ENCODE measurements at regions not wholly inside any gene's neighbourhood (a gene's known extent, or its start where the extent isn't known, plus 50 kb on each side); places are given as distances from the start of the nearest gene placed in this dataset.
"Not testable (repeated sequence)": the region's sequence is repeated elsewhere in the genome, so short reads cannot be mapped to it uniquely, and the experiment has no call there.

- no peak for DNase-seq
Measured at GRCh38 chr3:56954125-56954524, 106.3 kb upstream of the SPATA12 start.

DNA sequence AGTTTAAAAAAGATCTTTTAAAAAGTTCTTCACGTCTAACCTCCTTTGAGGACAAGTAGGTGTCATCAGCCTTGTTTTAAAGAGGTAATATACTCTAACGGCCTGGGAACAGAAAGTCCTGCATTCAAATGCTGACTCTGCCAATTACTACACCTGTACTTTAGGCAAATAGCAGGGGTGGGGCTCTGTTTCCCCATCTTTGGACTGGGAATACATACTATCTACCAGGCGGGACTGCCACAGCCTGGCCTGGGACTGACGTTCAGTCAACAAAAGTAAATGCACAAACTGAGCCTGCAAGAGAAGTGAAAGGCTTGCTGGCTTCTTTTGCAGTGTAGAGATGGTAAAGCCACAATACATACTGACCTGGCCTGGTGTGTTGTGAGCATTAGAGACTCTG is 107.6 kb upstream of the SPATA12 start:
- no peak for DNase-seq

DNA sequence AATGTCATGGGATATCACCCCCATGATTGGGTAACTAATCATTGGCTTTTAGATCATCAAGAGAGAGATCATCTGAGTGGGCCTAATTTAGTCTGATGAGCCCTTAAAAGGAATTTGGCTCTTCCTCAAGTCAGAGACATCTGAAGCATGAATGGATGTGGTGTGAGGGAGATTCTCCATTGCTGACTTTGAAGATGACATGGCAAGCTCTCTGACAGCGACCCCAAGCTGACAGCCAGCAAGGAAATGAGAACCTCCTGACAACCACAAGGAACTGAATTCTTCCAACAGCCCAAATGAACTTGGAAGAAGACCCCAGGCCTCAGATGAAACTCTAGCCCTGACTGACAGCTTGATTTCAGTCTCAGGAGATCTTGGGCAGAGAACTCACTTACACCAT is 108.4 kb upstream of the SPATA12 start:
- no peak for DNase-seq

DNA sequence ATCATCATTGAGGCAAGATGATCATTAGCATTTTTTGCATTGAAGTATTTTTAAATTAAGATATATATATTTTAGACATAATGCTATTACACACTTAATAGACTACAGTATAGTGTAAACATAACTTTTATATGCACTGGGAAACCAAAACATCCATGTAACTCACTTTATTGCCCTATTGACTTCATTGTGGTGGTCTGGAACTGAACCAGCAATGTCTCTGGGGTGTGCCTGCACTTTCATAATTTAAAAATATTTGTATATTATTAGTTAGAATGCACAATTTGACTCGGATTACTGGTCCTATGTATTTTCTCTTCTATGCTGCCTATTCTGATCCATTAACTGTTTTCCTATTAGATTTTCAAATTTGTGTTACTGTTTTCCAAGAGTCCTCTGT is 109.1 kb upstream of the SPATA12 start:
- no peak for DNase-seq

DNA sequence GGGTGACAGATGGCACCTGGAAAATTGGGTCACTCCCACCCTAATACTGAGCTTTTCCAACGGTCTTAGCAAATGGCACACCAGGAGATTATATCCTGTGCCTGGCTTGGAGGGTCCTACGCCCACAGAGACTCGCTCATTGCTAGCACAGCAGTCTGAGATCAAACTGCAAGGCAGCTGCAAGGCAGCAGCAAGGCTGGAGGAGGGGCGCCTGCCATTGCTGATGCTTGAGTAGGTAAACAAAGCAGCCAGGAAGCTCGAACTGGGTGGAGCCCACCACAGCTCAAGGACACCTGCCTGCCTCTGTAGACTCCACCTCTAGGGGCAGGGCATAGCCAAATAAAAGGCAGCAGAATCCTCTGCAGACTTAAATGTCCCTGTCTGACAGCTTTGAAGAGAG is 115.1 kb upstream of the SPATA12 start:
- DNase-seq, result not testable (repeated sequence)

- DNase-seq, result no peak
Measured at GRCh38 chr3:56942523-56942922, 117.9 kb upstream of the SPATA12 start.

DNA sequence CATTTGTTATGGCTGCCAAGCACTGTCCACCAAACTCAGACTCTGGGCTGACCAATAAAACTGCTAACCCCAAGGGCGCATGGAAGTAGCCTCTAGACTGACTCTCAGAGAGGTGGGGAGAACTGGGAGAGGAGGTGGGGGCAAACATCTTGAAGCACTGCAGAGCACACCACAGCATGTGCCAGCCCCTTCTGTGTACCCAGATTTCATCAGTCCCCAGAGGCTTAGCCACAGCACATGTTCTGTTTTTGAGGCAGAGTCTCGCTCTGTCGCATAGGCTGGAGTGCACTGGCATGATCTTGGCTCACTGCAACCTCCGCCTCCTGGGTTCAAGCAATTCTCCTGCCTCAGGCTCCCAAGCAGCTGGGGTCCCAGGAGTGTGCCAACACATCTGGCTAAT is 119.5 kb upstream of the SPATA12 start:
- DNase-seq, result no peak

GRCh38 chr3:56940321-56940720 is 120.1 kb upstream of the SPATA12 start:
- DNase-seq, result no peak

- DNase-seq, result no peak
Measured at GRCh38 chr3:56939834-56940233, 120.6 kb upstream of the SPATA12 start.

GRCh38 chr3:56938530-56938929 is 121.9 kb upstream of the SPATA12 start:
- DNase-seq, result no peak

- DNase-seq, result no peak
Measured at GRCh38 chr3:56937580-56937979, 122.9 kb upstream of the SPATA12 start.

- DNase-seq, result no peak
Measured at GRCh38 chr3:56935811-56936210, 124.7 kb upstream of the SPATA12 start.

DNA sequence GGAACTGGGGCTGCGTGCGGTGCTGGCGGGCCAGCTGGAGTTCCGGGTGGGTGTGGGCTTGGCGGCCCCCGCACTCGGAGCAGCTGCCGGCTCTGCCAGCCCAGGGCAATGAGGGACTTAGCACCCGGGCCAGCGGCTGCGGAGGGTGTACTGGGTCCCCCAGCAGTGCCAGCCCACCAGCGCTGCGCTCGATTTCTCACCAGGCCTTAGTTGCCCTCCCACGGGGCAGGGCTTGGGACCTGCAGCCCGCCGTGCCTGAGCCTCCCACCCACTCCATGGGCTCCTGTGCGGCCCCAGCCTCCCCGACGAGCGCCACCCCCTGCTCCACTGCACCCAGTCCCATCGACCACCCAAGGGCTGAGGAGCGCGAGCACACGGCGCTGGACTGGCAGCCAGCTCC is 126.0 kb upstream of the SPATA12 start:
- not testable (repeated sequence) for DNase-seq

DNA sequence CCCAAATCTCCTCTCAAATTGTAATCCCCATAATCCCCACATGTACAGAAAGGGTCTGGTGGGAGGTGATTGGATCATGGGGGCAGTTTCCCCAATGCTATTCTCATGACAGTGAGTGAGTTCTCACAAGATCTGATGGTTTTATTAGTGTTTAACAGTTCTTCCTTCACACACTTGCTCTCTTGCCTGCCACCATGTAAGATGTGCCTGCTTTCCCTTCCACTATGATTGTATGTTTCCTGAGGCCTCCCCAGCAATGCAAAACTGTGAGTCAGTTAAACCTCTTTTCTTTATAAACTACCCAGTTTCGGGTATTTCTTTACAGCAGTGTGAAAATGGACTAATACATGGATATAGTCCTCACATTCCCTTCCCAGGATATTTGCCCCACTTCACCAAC is 126.7 kb upstream of the SPATA12 start:
- DNase-seq, result no peak

DNA sequence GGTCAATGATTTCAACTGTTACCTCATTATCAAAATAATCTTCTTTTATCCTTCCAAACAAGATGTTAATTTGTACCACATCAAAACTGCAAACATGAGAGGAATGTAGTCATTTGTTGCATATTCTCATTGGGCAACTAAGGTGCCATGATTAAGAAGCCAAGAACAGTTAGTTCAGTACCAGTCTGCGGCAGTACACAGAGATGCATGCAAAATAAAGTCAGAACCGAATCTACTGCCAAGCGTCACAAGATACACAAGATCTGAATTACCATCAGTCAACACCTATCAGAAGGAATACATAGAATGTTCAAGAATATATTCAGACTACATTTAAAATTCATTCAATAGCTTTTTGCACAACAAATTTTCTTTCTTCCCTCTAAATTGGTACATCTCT is 127.6 kb upstream of the SPATA12 start:
- no peak for DNase-seq

GRCh38 chr3:56931836-56932235 is 128.6 kb upstream of the SPATA12 start:
- no peak for DNase-seq

DNA sequence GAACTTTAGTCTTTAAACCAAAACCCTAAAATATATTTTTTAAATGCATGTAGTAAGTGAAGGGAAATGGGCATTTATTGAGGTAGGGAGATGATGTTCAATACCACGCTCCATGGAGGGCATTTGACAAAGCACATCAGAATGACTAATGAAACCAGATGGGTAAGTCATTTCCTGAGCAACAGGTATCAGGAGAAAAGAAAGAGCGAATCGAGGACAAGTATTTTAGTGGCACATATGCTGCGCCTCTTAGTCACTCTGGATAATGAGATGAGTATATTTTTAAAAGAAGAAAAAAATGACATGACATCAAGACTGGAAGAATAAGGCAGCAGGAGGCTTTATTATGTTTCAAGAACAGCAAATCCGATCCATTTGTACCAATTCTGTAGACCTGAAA is 129.0 kb upstream of the ARHGEF3 start:
- no peak for DNase-seq

- DNase-seq, result no peak
Measured at GRCh38 chr3:56929809-56930615, 128.3 kb upstream of the ARHGEF3 start.

DNA sequence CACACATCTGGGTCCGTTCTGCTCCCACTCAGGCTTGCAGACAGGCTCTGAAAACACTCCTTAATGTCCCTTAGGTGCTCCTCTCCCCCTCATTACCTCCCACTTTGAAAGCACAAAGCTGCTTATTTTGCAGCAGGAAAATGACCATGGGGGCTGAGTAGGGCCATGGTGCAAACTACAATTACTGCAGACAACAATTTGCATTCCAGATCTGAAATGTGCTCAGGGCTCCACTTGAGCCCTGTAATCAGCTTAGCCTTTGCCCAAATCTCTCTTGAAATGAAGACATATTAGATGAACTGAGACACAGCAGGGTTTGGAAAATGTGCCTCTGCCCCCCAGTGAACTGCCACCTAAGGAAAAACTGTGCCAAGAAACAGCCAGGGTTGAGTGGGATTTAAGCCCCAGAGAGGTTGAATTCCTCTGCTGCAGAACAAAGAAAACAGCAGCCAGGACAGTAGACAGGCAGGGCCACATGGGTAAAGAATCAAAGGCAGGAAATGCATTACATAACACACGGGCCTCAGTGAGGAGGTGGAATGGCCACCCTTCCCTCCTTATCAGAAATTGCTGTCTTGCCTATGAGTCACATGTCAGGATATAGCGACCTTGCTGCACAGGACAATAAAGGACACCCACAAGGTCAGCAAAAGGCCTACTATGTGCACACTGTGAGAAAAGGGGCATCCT is 126.8 kb upstream of the ARHGEF3 start:
- peak; percentile 22 for DNase-seq

DNA sequence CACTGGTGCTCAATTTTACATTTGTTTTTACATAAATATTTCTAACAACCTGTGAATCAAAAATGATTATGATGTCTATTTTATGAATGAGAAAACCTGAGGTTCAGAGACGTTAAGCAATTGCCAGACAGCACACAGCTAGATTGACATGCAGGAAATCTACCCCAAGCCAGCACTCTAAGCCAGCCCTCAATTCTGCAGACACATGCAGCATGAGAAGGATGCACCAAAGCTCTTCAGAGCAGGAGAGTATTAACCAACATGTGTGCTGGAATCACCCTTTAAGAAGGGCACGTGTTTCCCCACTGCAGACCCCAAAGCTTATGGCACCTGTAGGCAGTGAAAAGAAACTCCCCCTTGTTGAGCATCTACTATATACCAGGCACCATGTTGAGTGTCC is 126.1 kb upstream of the ARHGEF3 start:
- no peak for DNase-seq

DNA sequence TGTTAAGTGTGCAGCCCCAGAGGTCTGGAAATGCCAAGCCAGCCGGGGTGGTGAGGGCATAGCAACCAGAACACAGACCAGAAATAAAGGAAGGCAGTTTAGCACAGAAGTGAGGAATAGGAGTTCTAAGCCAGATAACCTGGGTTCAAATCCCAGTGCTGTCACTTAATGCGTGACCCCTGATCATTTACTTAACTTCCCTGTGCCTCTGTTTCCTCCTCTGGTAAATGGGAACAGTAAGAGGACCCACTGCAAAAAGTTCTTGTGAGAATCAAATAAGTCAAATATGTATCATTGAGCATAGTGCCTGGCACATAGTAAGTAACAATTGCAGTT is 125.2 kb upstream of the ARHGEF3 start:
- DNase-seq, result no peak

GRCh38 chr3:56926243-56926946 is 124.6 kb upstream of the ARHGEF3 start:
- peak; percentile 83 for DNase-seq

DNA sequence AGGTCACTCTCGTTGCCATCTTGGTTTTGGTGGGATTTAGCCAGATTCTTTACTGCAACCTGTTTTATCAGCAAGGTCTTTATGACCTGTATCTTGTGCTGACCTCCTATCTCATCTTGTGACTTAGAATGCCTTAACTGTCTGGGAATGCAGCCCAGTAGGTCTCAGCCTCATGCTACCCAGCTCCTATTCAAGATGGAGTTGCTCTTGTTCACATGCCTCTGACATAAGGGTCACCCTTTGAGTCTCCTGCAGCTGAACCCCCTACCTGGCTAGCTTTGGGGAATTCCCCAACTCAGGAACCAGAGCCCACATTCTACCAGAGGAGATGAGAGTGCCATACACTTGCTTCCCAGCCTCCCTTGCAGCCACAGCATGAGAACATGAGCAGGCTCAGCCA is 123.0 kb upstream of the ARHGEF3 start:
- not testable (repeated sequence) for DNase-seq
